Stimulated activated naive B cell treated with anti-CD40 and anti-IgM and Interleukin-4, amounts not matched to agents 10 μg/mL and 1 μg/mL and 100 μg/mL, for 72 hours (primary cell): ENCODE measurements at regions not wholly inside any gene's neighbourhood (a gene's known extent, or its start where the extent isn't known, plus 50 kb on each side); places are given as distances from the start of the nearest gene placed in this dataset.

Experiments
- ATAC-seq, 2 donors: fragments of 150-1000 bp; cut with Tn5 transposase; replicated peaks; 2 replicates each; pipeline ENCODE4 v1.10.0; 2021; ENCODE audit warnings: moderate library complexity in 1 of 2
- DNase-seq: peaks from one replicate; pipeline ENCODE4 v3.0.0; 2021
- H3K27ac Mint-ChIP-seq: one replicate; pipeline ENCODE4 v1.8.0; 2022; ENCODE audit warnings: mild to moderate bottlenecking, mixed read lengths
- H3K27me3 Mint-ChIP-seq, 2 donors: one replicate each; pipeline ENCODE4 v1.8.0; 2022; ENCODE audit warnings: mixed read lengths in 2 of 2
- H3K36me3 Mint-ChIP-seq, 2 donors: one replicate each; pipeline ENCODE4 v1.8.0; 2022; ENCODE audit warnings: mixed read lengths in 2 of 2, mild to moderate bottlenecking in 1 of 2
- H3K4me1 Mint-ChIP-seq, 2 donors: one replicate each; pipeline ENCODE4 v1.8.0; 2022; ENCODE audit warnings: mixed read lengths in 2 of 2, mild to moderate bottlenecking in 1 of 2
- H3K4me3 Mint-ChIP-seq, 2 donors: one replicate each; pipeline ENCODE4 v1.8.0; 2022; ENCODE audit warnings: mild to moderate bottlenecking in 2 of 2, mixed read lengths in 2 of 2, moderate library complexity in 1 of 2
- H3K9me3 Mint-ChIP-seq, 2 donors: one replicate each; pipeline ENCODE4 v1.8.0; 2022; ENCODE audit warnings: mixed read lengths in 2 of 2, mild to moderate bottlenecking in 1 of 2

DNA sequence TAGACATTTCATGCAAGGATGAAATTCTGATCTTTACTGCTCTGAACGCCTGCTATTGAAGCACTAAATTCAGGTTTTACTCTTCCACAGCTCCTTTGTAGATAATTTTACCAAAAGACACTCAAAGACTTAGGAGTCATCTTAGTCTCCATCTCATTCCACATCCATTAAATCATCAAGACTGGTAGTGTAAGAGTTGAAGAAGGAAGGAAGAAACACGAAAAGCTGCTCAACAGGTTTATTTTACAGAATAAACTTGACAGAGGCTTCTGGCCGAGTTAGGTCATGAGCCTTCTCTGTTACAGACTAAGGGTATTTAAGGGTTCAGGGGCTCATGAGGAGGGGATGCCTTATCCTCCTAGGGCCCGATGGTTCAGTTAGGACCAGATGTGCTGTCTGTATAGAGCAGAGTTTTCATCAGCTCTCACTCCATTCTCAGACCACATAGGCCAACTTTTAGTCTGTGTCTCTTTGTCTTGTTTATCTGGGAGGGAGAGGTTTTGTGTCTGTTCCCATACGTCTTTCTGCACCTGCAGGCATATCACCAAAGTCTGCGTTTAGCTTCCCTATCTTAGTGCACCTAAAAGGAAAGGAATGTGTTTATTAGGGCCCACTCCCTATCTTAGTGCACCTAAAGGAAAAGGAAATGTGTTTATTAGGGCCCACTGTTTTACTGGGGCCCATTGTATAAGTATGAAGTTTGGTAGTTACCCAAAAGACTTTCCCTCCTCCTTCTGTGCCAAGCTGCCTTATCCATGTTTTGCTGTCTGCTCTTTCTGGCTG is 57.4 kb upstream of the RGS18 start:
- no peak for DNase-seq
- H3K9me3 Mint-ChIP-seq = no peaks in the 10 kb centered on the region
- no peak overlapping the region for H3K27ac Mint-ChIP-seq
- H3K4me1 Mint-ChIP-seq = no peaks in the 10 kb centered on the region
- H3K36me3 Mint-ChIP-seq = no peaks in the 10 kb centered on the region
- H3K4me3 Mint-ChIP-seq = no peak overlapping the region
- no peak for ATAC-seq
- H3K27me3 Mint-ChIP-seq = no peaks in the 10 kb centered on the region

- Mint-ChIP-seq H3K36me3 (no peaks in the 10 kb centered on the region), H3K27me3 (no peaks in the 10 kb centered on the region), H3K27ac (no peak overlapping the region), H3K4me1 (no peaks in the 10 kb centered on the region), H3K4me3 (no peak overlapping the region), H3K9me3 (no peaks in the 10 kb centered on the region)
- DNase-seq (no peak), ATAC-seq (no peak)
Measured at GRCh38 chr1:192104128-192104527, 54.1 kb upstream of the RGS18 start.

GRCh38 chr1:192104852-192105251 is 53.4 kb upstream of the RGS18 start:
- Mint-ChIP-seq H3K27me3 (no peaks in the 10 kb centered on the region), H3K36me3 (no peaks in the 10 kb centered on the region), H3K9me3 (no peaks in the 10 kb centered on the region), H3K27ac (no peak overlapping the region), H3K4me1 (no peaks in the 10 kb centered on the region), H3K4me3 (no peak overlapping the region)
- DNase-seq (no peak), ATAC-seq (no peak)

- no peak for ATAC-seq
- Mint-ChIP-seq H3K9me3 (no peaks in the 10 kb centered on the region), H3K36me3 (no peaks in the 10 kb centered on the region), H3K4me1 (no peaks in the 10 kb centered on the region), H3K4me3 (no peak overlapping the region), H3K27ac (no peak overlapping the region), H3K27me3 (no peaks in the 10 kb centered on the region)
- no peak for DNase-seq
Measured at GRCh38 chr1:192108161-192108560, 50.1 kb upstream of the RGS18 start.
